Tibial nerve (tissue), 4 donors: ENCODE measurements at regions not wholly inside any gene's neighbourhood (a gene's known extent, or its start where the extent isn't known, plus 50 kb on each side); places are given as distances from the start of the nearest gene placed in this dataset.

Source experiments
- CTCF ChIP-seq, 5 experiments: fragments of 200-600 bp in 3 of 5; fragments of 450-650 bp in 2 of 5; sonication (generic) in 3 of 5; IDR thresholded peaks; one replicate each; pipeline ENCODE4 v1.5.1; 2016 to 2019; ENCODE audit warnings: antibody characterized with exemption in 5 of 5, mild to moderate bottlenecking in 3 of 5, moderate library complexity in 2 of 5
- EP300 ChIP-seq, 2 donors: sonication (generic); formaldehyde crosslinking; IDR thresholded peaks; one replicate each; pipeline ENCODE4 v1.6.1; 2017; ENCODE audit warnings: antibody characterized with exemption in 2 of 2, mild to moderate bottlenecking in 1 of 2

- TF ChIP-seq CTCF (IDR thresholded peaks at IDR 0.05) (no peak), EP300 (IDR thresholded peaks at IDR 0.05) (no peak)
Measured at GRCh38 chr12:58588770-58589169, 331.5 kb downstream of the LRIG3 start.
